Sciatic nerve (tissue), 2 donors: ENCODE measurements at regions not wholly inside any gene's neighbourhood (a gene's known extent, or its start where the extent isn't known, plus 50 kb on each side); places are given as distances from the start of the nearest gene placed in this dataset.
"Not testable (repeated sequence)": the region's sequence is repeated elsewhere in the genome, so short reads cannot be mapped to it uniquely, and the experiment has no call there.

Experiments used
- ATAC-seq: fragments of 200-7000 bp; cut with Tn5 transposase; one replicate; pipeline ENCODE4 v1.9.1; 2020; ENCODE audit warnings: mild to moderate bottlenecking, moderate library complexity
- DNase-seq: peaks from one replicate; pipeline ENCODE4 v3.0.0-alpha.2; 2020; ENCODE audit warnings: low spot score
- intact Hi-C: fragments of 100-400 bp; cut with DNase I; formaldehyde crosslinking; loops from one replicate; pipeline ENCODE4 v1.14.2; 2022
- donor health status: DM: no; HTN: no; CAD: no.
- donor health status: DM: no; HTN: no; CAD: no.

DNA sequence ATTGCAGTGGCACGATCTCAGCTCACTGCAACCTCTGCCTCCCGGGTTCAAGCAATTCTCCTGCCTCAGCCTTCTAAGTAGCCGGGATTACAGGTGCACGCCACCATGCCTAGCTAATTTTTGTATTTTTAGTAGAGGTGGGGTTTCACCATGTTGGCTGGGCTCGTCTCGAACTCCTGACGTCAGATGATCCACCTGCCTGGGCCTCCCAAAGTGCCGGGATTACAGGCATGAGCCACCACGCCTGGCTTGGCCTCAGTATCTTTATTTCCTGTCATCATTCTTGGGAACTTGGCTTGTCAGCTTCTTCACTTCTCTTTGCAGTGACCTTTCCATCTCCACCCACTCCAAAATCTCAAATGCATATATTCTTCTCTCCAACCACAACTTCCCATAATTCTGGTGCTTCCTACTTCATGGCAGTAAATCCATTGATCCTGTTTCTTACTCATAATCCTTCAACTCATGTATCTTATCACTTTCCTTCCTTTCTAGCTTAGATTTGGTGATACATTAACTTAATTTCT is 127.5 kb upstream of the SATB1 start:
- DNase-seq, ATAC-seq, intact Hi-C loops: not testable (repeated sequence)

- intact Hi-C loops = no loop called here
- ATAC-seq (no peak), DNase-seq (no peak)
Measured at GRCh38 chr3:18546632-18547031, 121.5 kb upstream of the SATB1 start.

GRCh38 chr3:18544146-18544545 is 119.0 kb upstream of the SATB1 start:
- intact Hi-C loops = no loop called here
- DNase-seq = no peak
- no peak for ATAC-seq

GRCh38 chr3:18538463-18539230 is 113.5 kb upstream of the SATB1 start:
- intact Hi-C loops = no loop called here
- no peak for DNase-seq
- no peak for ATAC-seq

DNA sequence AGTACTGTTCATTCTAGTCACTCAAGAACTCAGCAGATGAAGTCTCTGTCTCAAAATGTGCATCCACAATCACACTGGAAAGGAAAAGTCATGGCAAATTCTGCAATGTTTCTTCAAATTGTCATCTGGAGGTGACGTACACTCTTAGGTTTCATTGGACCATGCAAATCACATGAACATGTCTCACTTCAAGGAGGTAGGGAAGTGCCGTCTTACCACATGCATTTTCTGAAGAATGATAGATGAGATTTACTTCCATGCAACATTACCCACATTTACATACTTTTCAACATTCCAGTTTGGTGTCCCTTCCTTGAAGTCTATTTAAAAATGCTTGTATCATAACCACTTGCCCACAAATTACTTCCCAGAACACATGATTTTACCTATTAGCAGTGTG is 107.9 kb upstream of the SATB1 start:
- intact Hi-C loops = no loop called here

GRCh38 chr3:18531662-18532061 is 106.5 kb upstream of the SATB1 start:
- intact Hi-C loops = no loop called here
- no peak for ATAC-seq
- DNase-seq = no peak

More for the DNA sequence above, 107.9 kb upstream of the SATB1 start:
- no peak for ATAC-seq
- no peak for DNase-seq

- no peak for DNase-seq
- intact Hi-C loops = no loop called here
- ATAC-seq = no peak
Measured at GRCh38 chr3:18529631-18530030, 104.5 kb upstream of the SATB1 start.

- DNase-seq (no peak), ATAC-seq (no peak)
- intact Hi-C loops = no loop called here
Measured at GRCh38 chr3:18527691-18528090, 102.6 kb upstream of the SATB1 start.

DNA sequence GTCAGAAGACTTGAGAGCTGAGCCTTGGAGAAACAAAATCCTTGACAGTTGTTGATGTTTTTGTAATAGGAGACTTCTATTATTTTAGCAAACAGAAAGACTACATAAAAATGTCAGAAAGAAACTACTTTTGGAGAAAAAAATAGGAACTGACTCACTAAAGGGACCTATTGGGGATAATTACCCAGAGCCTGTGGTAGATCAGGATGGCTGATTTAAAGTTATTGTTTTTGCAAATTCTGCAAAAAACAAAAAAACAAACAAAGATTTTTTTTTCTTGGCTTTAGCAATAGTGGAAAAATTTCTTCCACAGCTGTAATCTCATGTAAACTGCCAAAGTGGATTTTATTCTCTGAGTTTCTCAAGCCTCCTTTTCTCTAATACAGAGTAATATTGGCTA is 101.5 kb upstream of the SATB1 start:
- ATAC-seq (peak; percentile 51), DNase-seq (no peak)
- intact Hi-C loops = no loop called here

GRCh38 chr3:18516170-18516569 is 91.0 kb upstream of the SATB1 start:
- DNase-seq, ATAC-seq, intact Hi-C loops: not testable (repeated sequence)

DNA sequence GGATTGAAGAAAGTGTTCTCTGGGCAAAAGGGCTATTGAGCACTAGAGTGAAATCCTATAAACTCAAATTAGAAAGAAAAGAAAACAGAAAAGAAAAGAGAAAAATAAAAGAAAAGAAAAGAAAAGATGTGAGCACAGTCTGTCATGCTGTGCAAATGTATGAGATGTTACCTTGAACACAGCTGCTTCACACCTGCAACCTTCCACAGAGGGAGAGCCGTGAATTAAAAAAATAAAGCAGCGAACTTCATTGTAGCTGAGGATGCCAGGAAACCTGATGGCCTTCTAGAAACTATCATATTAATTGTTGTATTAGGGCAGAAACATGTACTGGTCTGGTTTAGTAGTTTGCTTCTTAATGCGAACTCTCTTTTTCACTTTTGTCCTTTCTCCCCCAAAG is 88.0 kb upstream of the SATB1 start:
- no peak for DNase-seq
- no peak for ATAC-seq
- intact Hi-C loops = no loop called here

- DNase-seq (no peak), ATAC-seq (no peak)
- intact Hi-C loops = no loop called here
Measured at GRCh38 chr3:18512007-18512406, 86.9 kb upstream of the SATB1 start.

- ATAC-seq (no peak), DNase-seq (no peak)
- intact Hi-C loops = no loop called here
Measured at GRCh38 chr3:18510947-18511346, 85.8 kb upstream of the SATB1 start.

DNA sequence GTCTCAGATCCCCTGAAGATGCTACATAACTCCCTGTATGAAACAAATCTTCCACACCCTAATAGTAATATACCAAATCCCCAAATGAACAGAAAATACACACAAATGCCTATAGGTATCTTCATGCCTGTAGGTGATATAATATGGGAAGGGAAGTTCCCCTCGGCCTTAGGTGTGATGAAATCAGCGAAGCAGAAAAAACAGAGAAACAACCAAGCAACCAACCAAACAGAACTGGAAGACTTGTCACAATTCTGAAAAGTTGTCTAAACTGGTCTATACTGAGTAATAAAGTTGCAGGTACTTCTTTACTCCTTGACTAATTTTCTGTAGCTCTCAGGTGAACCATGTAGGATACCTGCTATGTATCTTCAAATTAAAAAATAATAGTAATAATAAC is 82.2 kb upstream of the SATB1 start:
- ATAC-seq = no peak
- no peak for DNase-seq
- intact Hi-C loops = no loop called here

GRCh38 chr3:18505056-18505455 is 79.9 kb upstream of the SATB1 start:
- intact Hi-C loops = no loop called here
- DNase-seq = no peak
- ATAC-seq = no peak

- DNase-seq = no peak
- ATAC-seq = no peak
- intact Hi-C loops = no loop called here
Measured at GRCh38 chr3:18501679-18502343, 76.7 kb upstream of the SATB1 start.

GRCh38 chr3:18500322-18500721 is 75.2 kb upstream of the SATB1 start:
- DNase-seq (no peak), ATAC-seq (no peak)
- intact Hi-C loops = no loop called here

- intact Hi-C loops = no loop called here
- no peak for DNase-seq
- no peak for ATAC-seq
Measured at GRCh38 chr3:18499301-18499700, 74.2 kb upstream of the SATB1 start.

DNA sequence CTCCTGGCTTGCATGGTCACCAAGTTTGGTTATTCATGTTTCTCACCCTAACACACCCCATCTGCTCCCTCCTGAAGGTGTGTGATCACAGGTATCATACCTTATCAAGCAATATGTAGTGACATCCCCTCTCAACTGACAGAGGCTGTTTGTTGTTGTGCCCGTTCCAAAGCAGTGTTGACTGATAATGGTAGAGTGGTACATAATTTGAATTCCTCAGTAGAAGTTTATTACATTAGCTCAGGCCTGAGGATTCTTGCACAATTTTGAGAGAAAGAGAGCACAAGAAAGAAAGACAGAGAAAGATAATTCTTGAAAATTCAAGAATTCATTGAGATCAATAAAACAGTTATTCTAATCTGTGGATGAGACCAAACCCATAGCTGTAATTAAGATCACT is 69.1 kb upstream of the SATB1 start:
- intact Hi-C loops = no loop called here
- no peak for ATAC-seq
- no peak for DNase-seq

- ATAC-seq (no peak), DNase-seq (no peak)
- intact Hi-C loops = no loop called here
Measured at GRCh38 chr3:18489939-18490338, 64.8 kb upstream of the SATB1 start.

DNA sequence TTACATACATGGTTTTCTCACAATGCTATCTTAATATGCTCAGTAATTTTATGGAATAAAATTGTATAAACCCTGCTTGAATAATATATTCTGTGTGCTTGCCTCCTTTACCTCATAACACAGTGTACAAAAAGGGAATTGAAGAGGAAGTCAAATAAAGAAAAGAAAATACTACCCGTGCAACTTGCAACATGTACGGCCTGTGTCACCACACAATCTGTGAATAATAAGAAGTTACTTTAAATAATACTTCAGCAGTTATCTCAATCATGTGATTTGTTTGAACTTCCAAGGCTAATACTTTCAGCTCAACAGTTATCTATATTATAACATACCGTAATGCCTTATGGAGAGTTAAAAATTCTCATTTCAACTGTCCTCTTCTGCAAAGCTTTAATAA is 58.1 kb upstream of the SATB1 start:
- intact Hi-C loops = no loop called here
- ATAC-seq (no peak), DNase-seq (no peak)
